ENCODE measurements at regions not wholly inside any gene's neighbourhood (a gene's known extent, or its start where the extent isn't known, plus 50 kb on each side); places are given as distances from the start of the nearest gene placed in this dataset.
"Not testable (repeated sequence)": the region's sequence is repeated elsewhere in the genome, so short reads cannot be mapped to it uniquely, and the experiment has no call there.

GRCh38 chr12:9283346-9284095, 75.3 kb upstream of the PZP start:
- H4K20me1 ChIP-seq (ENCODE audit: insufficient read depth); H3F3A ChIP-seq (ENCODE audit: insufficient read depth, low read depth); H3K9me3 ChIP-seq (ENCODE audit: insufficient read depth, low read depth); H3K4me1 ChIP-seq (replicated peaks; ENCODE audit: insufficient read depth); intact Hi-C loops (cut with micrococcal nuclease; ENCODE audit: unreplicated experiment); CTCF ChIA-PET; H3K36me3 ChIP-seq (ENCODE audit: low read depth); H3K79me2 ChIP-seq (ENCODE audit: low read depth); H3K9me2 ChIP-seq (ENCODE audit: insufficient read depth): not testable (repeated sequence)
- BruUV-seq (replicated peaks): TSS peak; percentile 98
- Histone ChIP-seq H3K4me2 (peak overlapping the region; percentile 84), H3K27me3 (ENCODE audit: insufficient read depth, low read depth) (peaks cover 10% of the 10 kb centered on the region), H2AFZ (peak overlapping the region; percentile 76), H3K27ac (peak overlapping the region; percentile 54), H3K4me3 (peak overlapping the region; percentile 84)
- peak; percentile 70 to 95 for DNase-seq
- POLR2A ChIA-PET (ENCODE audit: unreplicated experiment): interaction anchor here (0.5 kb wide), 1 partner anchor 1389 kb away, joined by 4 read pairs; no protein-coding TSS in a partner anchor

GRCh38 chr12:9276990-9277389, 68.8 kb upstream of the PZP start:
- TF ChIP-seq CTCF (conservative IDR thresholded peaks at IDR 0.05): no peak
- peaks cover 37% of the 10 kb centered on the region for H3K27me3 ChIP-seq (ENCODE audit: insufficient read depth, low read depth)
- ChIA-PET CTCF (no interaction called here), POLR2A (ENCODE audit: unreplicated experiment) (no interaction called here)
- no peaks in the 10 kb centered on the region for H4K20me1 ChIP-seq (ENCODE audit: insufficient read depth)
- H3K9me3 ChIP-seq (ENCODE audit: insufficient read depth, low read depth): no peaks in the 10 kb centered on the region
- H3K27ac ChIP-seq: no peak overlapping the region
- 0 out of 2 replicates have a peak, but pooled peaks cover 12% of the 10 kb centered on the region for H3F3A ChIP-seq (ENCODE audit: insufficient read depth, low read depth)
- no peak overlapping the region for H3K4me3 ChIP-seq
- intact Hi-C loops (cut with micrococcal nuclease; ENCODE audit: unreplicated experiment): no loop called here
- no peaks in the 10 kb centered on the region for H3K79me2 ChIP-seq (ENCODE audit: low read depth)
- H2AFZ ChIP-seq: no peak overlapping the region
- no peak for DNase-seq
- no TSS peak for BruUV-seq (replicated peaks)
- no peaks in the 10 kb centered on the region for H3K36me3 ChIP-seq (ENCODE audit: low read depth)
- H3K4me1 ChIP-seq (replicated peaks; ENCODE audit: insufficient read depth): peaks cover 14% of the 10 kb centered on the region
- no peak overlapping the region for H3K4me2 ChIP-seq
- H3K9me2 ChIP-seq (ENCODE audit: insufficient read depth): no peaks in the 10 kb centered on the region

GRCh38 chr12:9273276-9273675, 65.1 kb upstream of the PZP start:
- H3K9me2 ChIP-seq (ENCODE audit: insufficient read depth): no peaks in the 10 kb centered on the region
- no peak overlapping the region for H2AFZ ChIP-seq
- H3K9me3 ChIP-seq (ENCODE audit: insufficient read depth, low read depth): no peaks in the 10 kb centered on the region
- POLR2A ChIA-PET (ENCODE audit: unreplicated experiment): interaction anchor here (0.6 kb wide), 1 partner anchor 1467 kb away, joined by 5 read pairs; no protein-coding TSS in a partner anchor
- H3K4me1 ChIP-seq (replicated peaks; ENCODE audit: insufficient read depth): peaks cover 14% of the 10 kb centered on the region
- intact Hi-C loops (cut with micrococcal nuclease; ENCODE audit: unreplicated experiment): no loop called here
- H3K27ac ChIP-seq: no peak overlapping the region
- TF ChIP-seq EZH2 (IDR thresholded peaks at IDR 0.05; ENCODE audit: low read depth) (no peak), CTCF (conservative IDR thresholded peaks at IDR 0.05) (no peak)
- DNase-seq: peak in 1 of 2 experiments; percentile 81
- no TSS peak for BruUV-seq (replicated peaks)
- H3K79me2 ChIP-seq (ENCODE audit: low read depth): no peaks in the 10 kb centered on the region
- no peaks in the 10 kb centered on the region for H3K36me3 ChIP-seq (ENCODE audit: low read depth)
- H3K27me3 ChIP-seq (ENCODE audit: insufficient read depth, low read depth): peaks cover 58% of the 10 kb centered on the region
- CTCF ChIA-PET: no interaction called here
- peak overlapping the region; percentile 33 for H3K4me2 ChIP-seq
- H3F3A ChIP-seq (ENCODE audit: insufficient read depth, low read depth): 0 out of 2 replicates have a peak, but pooled peaks cover 12% of the 10 kb centered on the region
- H3K4me3 ChIP-seq: no peak overlapping the region
- no peaks in the 10 kb centered on the region for H4K20me1 ChIP-seq (ENCODE audit: insufficient read depth)

- intact Hi-C loops (cut with micrococcal nuclease; ENCODE audit: unreplicated experiment): no loop called here
- Histone ChIP-seq H3K79me2 (ENCODE audit: low read depth) (no peaks in the 10 kb centered on the region), H3K27ac (no peak overlapping the region), H3K9me3 (ENCODE audit: insufficient read depth, low read depth) (no peaks in the 10 kb centered on the region), H3F3A (ENCODE audit: insufficient read depth, low read depth) (0 out of 2 replicates have a peak, but pooled peaks cover 12% of the 10 kb centered on the region), H3K27me3 (ENCODE audit: insufficient read depth, low read depth) (peaks cover 54% of the 10 kb centered on the region), H3K9me2 (ENCODE audit: insufficient read depth) (no peaks in the 10 kb centered on the region), H3K4me1 (replicated peaks; ENCODE audit: insufficient read depth) (peaks cover 14% of the 10 kb centered on the region), H4K20me1 (ENCODE audit: insufficient read depth) (no peaks in the 10 kb centered on the region), H3K4me2 (no peak overlapping the region), H2AFZ (no peak overlapping the region), H3K4me3 (no peak overlapping the region), H3K36me3 (ENCODE audit: low read depth) (no peaks in the 10 kb centered on the region)
- BruUV-seq (replicated peaks): no TSS peak
- DNase-seq: no peak
- POLR2A ChIA-PET (ENCODE audit: unreplicated experiment): no interaction called here
- CTCF ChIA-PET: no interaction called here
- TF ChIP-seq CTCF (conservative IDR thresholded peaks at IDR 0.05) (no peak), EZH2 (IDR thresholded peaks at IDR 0.05; ENCODE audit: low read depth) (no peak)
Observed at GRCh38 chr12:9271875-9272274, 63.7 kb upstream of the PZP start.
